A549 (cell line): ENCODE measurements at regions not wholly inside any gene's neighbourhood (a gene's known extent, or its start where the extent isn't known, plus 50 kb on each side); places are given as distances from the start of the nearest gene placed in this dataset.
A peak's percentile ranks its signal among the peaks of the same experiment; 100 is the strongest.

Source experiments
- ATAC-seq, 2 experiments: fragments of 200-7000 bp in 1 of 2; fragments of >200 bp in 1 of 2; cut with Nextera tagmentation in 1 of 2; cut with Tn5 transposase in 1 of 2; 3 replicates each; pipeline versions ENCODE4 v1.8.0 to v1.9.1; 2018 to 2020; ENCODE audit warnings: mild to moderate bottlenecking in 1 of 2, moderate library complexity in 1 of 2
- CTCF ChIA-PET: fragments of 300-600 bp; sonication (Branson Sonifier 250); formaldehyde crosslinking; extraction: SDS; loops from one replicate; lab custom pipeline; 2021; ENCODE audit warnings: antibody characterized with exemption, inconsistent platforms; lab: Yijun Ruan, JAX
- POLR2A ChIA-PET: fragments of 350-600 bp; formaldehyde crosslinking; extraction: SDS; loops from one replicate; lab custom pipeline; 2021; ENCODE audit warnings: antibody characterized with exemption, inconsistent platforms; lab: Yijun Ruan, JAX
- DNase-seq, 2 experiments: peaks; one replicate each; pipeline versions ENCODE4 v3.0.0 to v3.0.0-alpha.2; 2011 to 2016; ENCODE audit warnings: low read depth in 1 of 2, low spot score in 1 of 2
- FAIRE-seq: peaks from 2 replicates; lab custom pipeline; 2011; peaks lifted over from hg19 to GRCh38; lab: Jason Lieb, UNC
- H3K27ac ChIP-seq, 2 experiments: fragments of >200 bp; sonication (Bioruptor Twin); formaldehyde crosslinking; 3 replicates each; pipeline ENCODE4 v1.5.1; 2016 to 2017
- H3K4me1 ChIP-seq: fragments of >200 bp; sonication (Bioruptor Twin); formaldehyde crosslinking; 3 replicates; pipeline ENCODE4 v1.6.1; 2016
- H3K4me2 ChIP-seq: fragments of >200 bp; sonication (Bioruptor Twin); formaldehyde crosslinking; 3 replicates; pipeline ENCODE4 v1.6.1; 2016
- H3K4me3 ChIP-seq: fragments of >200 bp; sonication (Bioruptor Twin); formaldehyde crosslinking; 3 replicates; pipeline ENCODE4 v1.5.1; 2016
- H3K9me3 ChIP-seq: fragments of >200 bp; sonication (Bioruptor Twin); formaldehyde crosslinking; 3 replicates; pipeline ENCODE4 v1.6.1; 2016
- CEBPB ChIP-seq, 2 experiments: fragments of >200 bp in 1 of 2; sonication (Bioruptor Twin) in 1 of 2; formaldehyde crosslinking in 1 of 2; IDR thresholded peaks; 2 replicates each; pipeline ENCODE4 v1.6.1; 2012 to 2016
- EP300 ChIP-seq, 2 experiments: fragments of >200 bp; sonication (Bioruptor Twin); formaldehyde crosslinking; IDR thresholded peaks; 2 replicates in 1 of 2; 3 replicates in 1 of 2; pipeline ENCODE4 v1.6.1; 2016 to 2017
- FOSL2 ChIP-seq, 2 experiments: fragments of 450-650 bp in 1 of 2; fragments of >200 bp in 1 of 2; sonication (Bioruptor Twin) in 1 of 2; formaldehyde crosslinking; IDR thresholded peaks; 2 replicates each; pipeline versions ENCODE4 v1.5.0 to v1.6.1; 2016 to 2020; ENCODE audit warnings: mild to moderate bottlenecking in 1 of 2, moderate library complexity in 1 of 2
- HOXB5 ChIP-seq: fragments of 250-450 bp; sonication (Bioruptor Pico); IDR thresholded peaks from 2 replicates; pipeline ENCODE4 v1.5.0; 2020; ENCODE audit warnings: mild to moderate bottlenecking, moderate library complexity
- JUNB ChIP-seq: fragments of >200 bp; sonication (Bioruptor Twin); formaldehyde crosslinking; IDR thresholded peaks from 2 replicates; pipeline ENCODE4 v1.6.1; 2016
- KDM1A ChIP-seq: fragments of 200-600 bp; sonication (generic); IDR thresholded peaks from 2 replicates; pipeline ENCODE4 v1.6.1; 2016; ENCODE audit warnings: low read depth, mild to moderate bottlenecking
- KDM5A ChIP-seq: fragments of 200-600 bp; sonication (generic); IDR thresholded peaks from 2 replicates; pipeline ENCODE4 v1.6.1; 2016; ENCODE audit warnings: antibody characterized with exemption, mild to moderate bottlenecking
- MAFK ChIP-seq: fragments of 450-650 bp; IDR thresholded peaks from 2 replicates; pipeline ENCODE4 v1.6.1; 2014; ENCODE audit not compliant: partially characterized antibody
- MYC ChIP-seq: IDR thresholded peaks from 2 replicates; pipeline ENCODE4 v1.6.1; 2012; ENCODE audit warnings: mild to moderate bottlenecking, inconsistent platforms, low read length, improper control_type of control experiment, borderline replicate concordance
- NPAS2 ChIP-seq: fragments of 250-450 bp; sonication (Bioruptor Pico); IDR thresholded peaks from 2 replicates; pipeline ENCODE4 v1.8.0; 2022; ENCODE audit warnings: mild to moderate bottlenecking, moderate library complexity, borderline replicate concordance
- NR3C1 ChIP-seq: fragments of >200 bp; sonication (Bioruptor Twin); formaldehyde crosslinking; IDR thresholded peaks from 3 replicates; pipeline ENCODE4 v1.6.1; 2017
- RARB ChIP-seq: fragments of 250-450 bp; sonication (Bioruptor Pico); IDR thresholded peaks from 2 replicates; pipeline ENCODE4 v1.8.0; 2021; ENCODE audit warnings: mild to moderate bottlenecking, moderate library complexity
- RNF2 ChIP-seq: fragments of 200-600 bp; sonication (generic); IDR thresholded peaks from 2 replicates; pipeline ENCODE4 v1.6.1; 2016; ENCODE audit warnings: low read depth, mild to moderate bottlenecking, antibody characterized with exemption, moderate library complexity, borderline replicate concordance
- SMC3 ChIP-seq: fragments of >200 bp; sonication (Bioruptor Twin); formaldehyde crosslinking; IDR thresholded peaks from 3 replicates; pipeline ENCODE4 v1.6.1; 2018; ENCODE audit warnings: inconsistent platforms
- TFCP2L1 ChIP-seq: fragments of 250-450 bp; sonication (Bioruptor Pico); IDR thresholded peaks from 2 replicates; pipeline ENCODE4 v1.5.0; 2021; ENCODE audit warnings: mild to moderate bottlenecking
- TP53 ChIP-seq: fragments of 250-450 bp; sonication (Bioruptor Pico); IDR thresholded peaks from 2 replicates; pipeline ENCODE4 v1.5.0; 2021; ENCODE audit warnings: mild to moderate bottlenecking, moderate library complexity
- ZC3H11A ChIP-seq: fragments of 450-650 bp; IDR thresholded peaks from 2 replicates; pipeline ENCODE4 v1.6.1; 2014; ENCODE audit warnings: antibody characterized with exemption, mild to moderate bottlenecking
- ZSCAN20 ChIP-seq: fragments of 250-450 bp; sonication (Bioruptor Pico); IDR thresholded peaks from 2 replicates; pipeline ENCODE4 v1.8.0; 2022; ENCODE audit warnings: mild to moderate bottlenecking, moderate library complexity
- WGBS: methylation state at CpG from one replicate; pipeline ENCODE4 v1.1.6; 2017; ENCODE audit errors: missing lambda C conversion rate; 5-methylcytosine and 5-hydroxymethylcytosine counted together
- TF ChIP-seq, protein P1 (sequence below): fragments of 200-600 bp; sonication (generic); IDR thresholded peaks from 2 replicates; pipeline ENCODE4 v1.6.1; 2016; ENCODE audit warnings: antibody characterized with exemption, mild to moderate bottlenecking, moderate library complexity
- TF ChIP-seq, protein P2 (sequence below): IDR thresholded peaks from 2 replicates; pipeline ENCODE4 v1.6.1; 2012; ENCODE audit warnings: low read depth, borderline replicate concordance
- TF ChIP-seq, protein P3 (sequence below): fragments of 450-650 bp; IDR thresholded peaks from 2 replicates; pipeline ENCODE4 v1.6.1; 2014; ENCODE audit warnings: antibody characterized with exemption
- TF ChIP-seq, protein P4 (sequence below): fragments of 250-450 bp; sonication (Bioruptor Pico); IDR thresholded peaks from 2 replicates; pipeline ENCODE4 v1.5.0; 2020; ENCODE audit warnings: low read depth, mild to moderate bottlenecking, moderate library complexity

DNA sequence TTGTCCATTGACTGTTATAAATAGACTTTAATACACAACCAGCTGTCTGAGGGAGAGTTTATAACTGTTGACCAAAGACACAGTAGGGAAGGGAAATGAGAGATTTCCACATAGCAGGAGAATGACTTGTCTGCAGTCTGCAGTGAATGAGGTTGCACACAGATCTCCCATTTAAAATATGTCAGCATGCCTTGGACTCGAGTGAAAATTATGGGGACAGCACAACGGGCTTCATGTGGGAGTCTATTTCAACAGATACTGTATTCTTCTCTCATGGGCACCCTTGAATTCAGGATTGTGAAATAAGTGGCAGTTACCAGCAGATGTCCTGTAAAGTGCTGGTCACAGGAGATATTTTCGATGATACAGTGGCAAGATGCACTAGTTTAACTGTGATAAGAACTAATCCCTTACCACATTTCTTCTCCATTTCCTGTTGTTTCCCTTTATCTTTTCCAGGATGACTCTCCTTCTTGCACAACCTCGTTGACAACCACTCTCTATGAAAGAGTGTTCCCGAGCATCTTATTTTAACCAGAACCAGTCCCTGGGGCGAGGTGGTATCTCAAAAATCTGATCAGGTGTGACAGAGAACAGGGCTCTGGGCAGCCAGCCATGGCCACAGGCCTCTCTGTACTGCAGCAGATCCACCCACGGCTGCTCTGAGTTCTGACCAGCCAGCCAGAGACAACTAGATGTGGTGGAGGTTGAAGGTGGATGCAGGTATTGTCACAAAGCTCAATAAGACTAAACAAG, 51.5 kb upstream of the MAP3K1 start:
- ChIA-PET CTCF (interaction anchor here (0.6 kb wide), 1 partner anchor 8 kb away, joined by 3 read pairs; no protein-coding TSS in a partner anchor), POLR2A (no interaction called here)
- no peak overlapping the region for H3K4me2 ChIP-seq
- TF ChIP-seq TFCP2L1 (CRISPR knock-in tag) (no peak), CEBPB (IDR thresholded peaks at IDR 0.05) (0 out of 4 replicates have a peak, but pooled peaks of 1 of the 2 experiments have one; percentile 4)
- H3K27ac ChIP-seq, result no peak overlapping the region
- WGBS, result 40% methylated on average over 7 of the region's 7 CpGs
- DNase-seq, result no peak
- no peaks in the 10 kb centered on the region for H3K4me1 ChIP-seq
- no peak for FAIRE-seq
- no peak overlapping the region for H3K4me3 ChIP-seq
- H3K9me3 ChIP-seq, result no peaks in the 10 kb centered on the region
- ATAC-seq, result no peak

DNA sequence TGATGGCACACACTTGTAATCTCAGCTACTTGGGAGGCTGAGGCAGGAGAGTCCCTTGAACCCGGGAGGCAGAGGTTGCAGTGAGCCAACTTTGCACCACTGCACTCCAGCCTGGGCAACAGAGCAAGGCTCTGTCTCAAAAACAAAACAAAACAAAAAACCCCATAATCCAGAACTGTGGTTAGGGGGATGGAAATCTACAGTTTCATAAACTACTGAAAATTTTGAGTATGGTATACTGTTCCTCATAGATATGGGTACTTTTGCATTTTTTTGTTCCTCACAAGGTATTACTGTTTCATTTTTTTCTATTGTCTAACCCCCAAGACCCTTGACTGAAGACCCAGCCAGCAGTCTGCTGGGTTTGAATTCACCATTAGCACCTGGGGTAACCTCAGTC, 52.2 kb upstream of the MAP3K1 start:
- no peak for TF ChIP-seq NPAS2 (CRISPR knock-in tag)
- no peak for TF ChIP-seq RNF2
- no peak for TF ChIP-seq SMC3
- no peak for TF ChIP-seq ZC3H11A
- TF ChIP-seq KDM5A, result no peak
- TF ChIP-seq, protein P1, sequence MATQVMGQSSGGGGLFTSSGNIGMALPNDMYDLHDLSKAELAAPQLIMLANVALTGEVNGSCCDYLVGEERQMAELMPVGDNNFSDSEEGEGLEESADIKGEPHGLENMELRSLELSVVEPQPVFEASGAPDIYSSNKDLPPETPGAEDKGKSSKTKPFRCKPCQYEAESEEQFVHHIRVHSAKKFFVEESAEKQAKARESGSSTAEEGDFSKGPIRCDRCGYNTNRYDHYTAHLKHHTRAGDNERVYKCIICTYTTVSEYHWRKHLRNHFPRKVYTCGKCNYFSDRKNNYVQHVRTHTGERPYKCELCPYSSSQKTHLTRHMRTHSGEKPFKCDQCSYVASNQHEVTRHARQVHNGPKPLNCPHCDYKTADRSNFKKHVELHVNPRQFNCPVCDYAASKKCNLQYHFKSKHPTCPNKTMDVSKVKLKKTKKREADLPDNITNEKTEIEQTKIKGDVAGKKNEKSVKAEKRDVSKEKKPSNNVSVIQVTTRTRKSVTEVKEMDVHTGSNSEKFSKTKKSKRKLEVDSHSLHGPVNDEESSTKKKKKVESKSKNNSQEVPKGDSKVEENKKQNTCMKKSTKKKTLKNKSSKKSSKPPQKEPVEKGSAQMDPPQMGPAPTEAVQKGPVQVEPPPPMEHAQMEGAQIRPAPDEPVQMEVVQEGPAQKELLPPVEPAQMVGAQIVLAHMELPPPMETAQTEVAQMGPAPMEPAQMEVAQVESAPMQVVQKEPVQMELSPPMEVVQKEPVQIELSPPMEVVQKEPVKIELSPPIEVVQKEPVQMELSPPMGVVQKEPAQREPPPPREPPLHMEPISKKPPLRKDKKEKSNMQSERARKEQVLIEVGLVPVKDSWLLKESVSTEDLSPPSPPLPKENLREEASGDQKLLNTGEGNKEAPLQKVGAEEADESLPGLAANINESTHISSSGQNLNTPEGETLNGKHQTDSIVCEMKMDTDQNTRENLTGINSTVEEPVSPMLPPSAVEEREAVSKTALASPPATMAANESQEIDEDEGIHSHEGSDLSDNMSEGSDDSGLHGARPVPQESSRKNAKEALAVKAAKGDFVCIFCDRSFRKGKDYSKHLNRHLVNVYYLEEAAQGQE, result no peak
- TF ChIP-seq JUNB, result no peak
- TF ChIP-seq HOXB5, result no peak
- TF ChIP-seq NR3C1, result no peak
- TF ChIP-seq FOSL2 (IDR thresholded peaks at IDR 0.05), result no peak
- TF ChIP-seq FOSL2 (CRISPR knock-in tag; IDR thresholded peaks at IDR 0.05), result no peak
- no peak for TF ChIP-seq CEBPB (IDR thresholded peaks at IDR 0.05)
- TF ChIP-seq RARB, result no peak
- TF ChIP-seq EP300 (IDR thresholded peaks at IDR 0.05), result no peak
- no peak for TF ChIP-seq MYC
- TF ChIP-seq, protein P2, sequence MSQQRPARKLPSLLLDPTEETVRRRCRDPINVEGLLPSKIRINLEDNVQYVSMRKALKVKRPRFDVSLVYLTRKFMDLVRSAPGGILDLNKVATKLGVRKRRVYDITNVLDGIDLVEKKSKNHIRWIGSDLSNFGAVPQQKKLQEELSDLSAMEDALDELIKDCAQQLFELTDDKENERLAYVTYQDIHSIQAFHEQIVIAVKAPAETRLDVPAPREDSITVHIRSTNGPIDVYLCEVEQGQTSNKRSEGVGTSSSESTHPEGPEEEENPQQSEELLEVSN, result no peak
- no peak for TF ChIP-seq KDM1A
- Histone ChIP-seq H3K4me3 (no peak overlapping the region), H3K27ac (no peak overlapping the region), H3K4me2 (no peak overlapping the region), H3K4me1 (no peaks in the 10 kb centered on the region), H3K9me3 (no peaks in the 10 kb centered on the region)
- POLR2A ChIA-PET, result no interaction called here
- WGBS, result 88% methylated on average over 1 of the region's 1 CpG
- FAIRE-seq (no peak), ATAC-seq (no peak), DNase-seq (no peak)
- CTCF ChIA-PET, result no interaction called here

DNA sequence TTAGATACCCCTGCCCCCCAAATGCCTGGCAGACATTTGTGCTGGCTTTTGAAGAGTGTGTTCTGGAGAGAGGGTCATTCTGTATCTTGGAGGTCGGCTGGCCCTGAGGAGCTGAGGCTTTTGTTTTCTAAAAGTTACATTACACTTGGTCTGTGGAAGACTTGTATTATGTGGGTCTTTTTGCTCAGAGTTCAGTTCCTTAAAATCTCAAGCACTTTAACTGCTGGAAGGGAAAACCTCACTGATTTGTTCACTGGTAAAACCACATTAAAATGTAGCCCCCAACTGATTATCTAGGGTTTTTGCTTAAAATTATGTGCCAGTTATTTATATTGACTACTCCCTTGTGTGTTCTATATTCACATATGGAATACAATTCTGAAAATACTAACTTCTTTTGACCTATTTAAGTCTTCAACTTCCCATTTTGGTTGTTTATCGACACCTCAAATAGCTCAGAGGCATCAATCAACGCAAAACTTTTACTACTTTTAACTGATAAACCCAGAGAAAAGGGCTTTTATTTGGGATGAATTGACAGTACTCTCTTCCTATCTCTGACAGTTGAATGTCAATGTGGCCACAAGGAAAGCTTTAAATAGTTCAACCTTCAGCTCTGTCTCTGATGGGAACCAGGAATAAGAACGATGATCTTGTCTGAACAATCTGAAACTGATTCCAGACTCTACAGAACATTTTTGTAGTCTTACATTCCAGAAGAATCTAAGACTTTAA, 54.0 kb upstream of the MAP3K1 start:
- FAIRE-seq (no peak), DNase-seq (no peak), ATAC-seq (no peak)
- Histone ChIP-seq H3K4me3 (no peak overlapping the region), H3K9me3 (no peaks in the 10 kb centered on the region), H3K27ac (no peak overlapping the region), H3K4me2 (no peak overlapping the region), H3K4me1 (no peaks in the 10 kb centered on the region)
- 68% methylated on average over 4 of the region's 4 CpGs for whole genome bisulfite sequencing
- POLR2A ChIA-PET, result no interaction called here
- CTCF ChIA-PET, result no interaction called here
- TF ChIP-seq, protein P1, result no peak
- TF ChIP-seq MAFK (no peak), TP53 (CRISPR knock-in tag) (no peak), CEBPB (IDR thresholded peaks at IDR 0.05) (no peak), RNF2 (no peak), ZSCAN20 (CRISPR knock-in tag) (no peak)
- TF ChIP-seq, protein P3, sequence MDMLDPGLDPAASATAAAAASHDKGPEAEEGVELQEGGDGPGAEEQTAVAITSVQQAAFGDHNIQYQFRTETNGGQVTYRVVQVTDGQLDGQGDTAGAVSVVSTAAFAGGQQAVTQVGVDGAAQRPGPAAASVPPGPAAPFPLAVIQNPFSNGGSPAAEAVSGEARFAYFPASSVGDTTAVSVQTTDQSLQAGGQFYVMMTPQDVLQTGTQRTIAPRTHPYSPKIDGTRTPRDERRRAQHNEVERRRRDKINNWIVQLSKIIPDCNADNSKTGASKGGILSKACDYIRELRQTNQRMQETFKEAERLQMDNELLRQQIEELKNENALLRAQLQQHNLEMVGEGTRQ, result no peak
- TF ChIP-seq, protein P4, sequence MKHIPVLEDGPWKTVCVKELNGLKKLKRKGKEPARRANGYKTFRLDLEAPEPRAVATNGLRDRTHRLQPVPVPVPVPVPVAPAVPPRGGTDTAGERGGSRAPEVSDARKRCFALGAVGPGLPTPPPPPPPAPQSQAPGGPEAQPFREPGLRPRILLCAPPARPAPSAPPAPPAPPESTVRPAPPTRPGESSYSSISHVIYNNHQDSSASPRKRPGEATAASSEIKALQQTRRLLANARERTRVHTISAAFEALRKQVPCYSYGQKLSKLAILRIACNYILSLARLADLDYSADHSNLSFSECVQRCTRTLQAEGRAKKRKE, result no peak
